ENCODE measurements at regions not wholly inside any gene's neighbourhood (a gene's known extent, or its start where the extent isn't known, plus 50 kb on each side); places are given as distances from the start of the nearest gene placed in this dataset.

DNA sequence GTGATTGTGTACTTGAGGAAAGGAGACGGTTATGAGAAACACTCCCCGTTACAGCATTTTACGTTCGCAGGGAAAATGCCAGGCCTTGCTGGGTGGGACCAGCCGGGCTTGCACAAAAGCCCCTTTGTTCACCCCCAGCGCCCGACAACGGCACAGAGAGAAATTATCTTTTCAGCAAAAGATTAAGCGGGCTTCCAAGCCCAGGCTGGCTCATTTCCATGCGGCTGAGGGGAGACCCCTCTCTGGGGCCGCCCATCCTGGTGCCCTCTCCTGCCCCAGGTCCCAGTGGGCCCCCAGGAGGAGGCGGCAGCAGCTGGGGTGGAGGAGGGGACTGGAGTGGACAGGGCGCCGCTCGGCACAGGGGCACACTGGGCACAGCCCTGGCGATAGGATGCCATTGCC is 50.8 kb upstream of the NOTCH1 start:
- Histone ChIP-seq H3K4me3 (ENCODE audit: low read length) (no peak overlapping the region), H3K4me1 (ENCODE audit: control insufficient read depth, insufficient read depth, low read length) (peaks cover 20% of the 10 kb centered on the region), H3K27ac (ENCODE audit: low read length) (no peak overlapping the region), H3K9me3 (ENCODE audit: control insufficient read depth, low read depth, low read length) (no peaks in the 10 kb centered on the region), H3K27me3 (ENCODE audit: control insufficient read depth, insufficient read depth, low read length) (peaks cover 18% of the 10 kb centered on the region), H3K36me3 (ENCODE audit: control insufficient read depth, insufficient read depth, low read length) (no peaks in the 10 kb centered on the region)
- no CpG with 5 or more reads among the region's 16 CpGs for WGBS (ENCODE audit: insufficient coverage, low lambda C conversion rate)
- peak in 1 of 2 donors; percentile 54 for DNase-seq

- whole genome bisulfite sequencing (ENCODE audit: insufficient coverage, low lambda C conversion rate): no CpG with 5 or more reads among the region's 8 CpGs
These were observed 50.4 kb upstream of the NOTCH1 start for GRCh38 chr9:136596217-136596616.

GRCh38 chr9:136595245-136596153 is 49.7 kb upstream of the NOTCH1 start:
- WGBS (ENCODE audit: insufficient coverage, low lambda C conversion rate): no CpG with 5 or more reads among the region's 33 CpGs
- no peak for DNase-seq
- Histone ChIP-seq H3K9me3 (ENCODE audit: control insufficient read depth, low read depth, low read length) (no peaks in the 10 kb centered on the region), H3K4me3 (ENCODE audit: low read length) (no peak overlapping the region), H3K4me1 (ENCODE audit: control insufficient read depth, insufficient read depth, low read length) (peaks cover 20% of the 10 kb centered on the region), H3K27me3 (ENCODE audit: control insufficient read depth, insufficient read depth, low read length) (peaks cover 18% of the 10 kb centered on the region), H3K27ac (ENCODE audit: low read length) (no peak overlapping the region), H3K36me3 (ENCODE audit: control insufficient read depth, insufficient read depth, low read length) (no peaks in the 10 kb centered on the region)

More at GRCh38 chr9:136596217-136596616, 50.4 kb upstream of the NOTCH1 start:
- no peaks in the 10 kb centered on the region for H3K9me3 ChIP-seq (ENCODE audit: control insufficient read depth, low read depth, low read length)
- H3K4me1 ChIP-seq (ENCODE audit: control insufficient read depth, insufficient read depth, low read length): peaks cover 20% of the 10 kb centered on the region
- no peak overlapping the region for H3K4me3 ChIP-seq (ENCODE audit: low read length)
- H3K36me3 ChIP-seq (ENCODE audit: control insufficient read depth, insufficient read depth, low read length): no peaks in the 10 kb centered on the region
- H3K27ac ChIP-seq (ENCODE audit: low read length): no peak overlapping the region
- no peak for DNase-seq
- peaks cover 19% of the 10 kb centered on the region for H3K27me3 ChIP-seq (ENCODE audit: control insufficient read depth, insufficient read depth, low read length)

All from large intestine (tissue), 3 donors.